SK-N-MC (cell line): ENCODE measurements at regions not wholly inside any gene's neighbourhood (a gene's known extent, or its start where the extent isn't known, plus 50 kb on each side); places are given as distances from the start of the nearest gene placed in this dataset.

Experiments
- EZH2 ChIP-seq: fragments of 200-600 bp; sonication (generic); IDR thresholded peaks from one replicate; pipeline ENCODE4 v1.6.1; 2017; ENCODE audit warnings: antibody characterized with exemption
- FOXP2 ChIP-seq: optimal IDR thresholded peaks from 2 replicates; pipeline ENCODE3; 2011; ENCODE audit warnings: mild to moderate bottlenecking, moderate library complexity; ENCODE audit not compliant: insufficient read depth; ENCODE audit errors: extremely low read length, control extremely low read depth
- POLR2AphosphoS5 ChIP-seq: IDR thresholded peaks from 2 replicates; pipeline ENCODE4 v1.6.1; 2012; ENCODE audit warnings: mild to moderate bottlenecking, low read depth, low read length, borderline replicate concordance

GRCh38 chr7:109044691-109045090 lies 475.0 kb downstream of the DNAJB9 start:
- TF ChIP-seq POLR2AphosphoS5 (no peak), EZH2 (no peak), FOXP2 (no peak)
